Endometrium (tissue), 2 donors: ENCODE measurements at regions not wholly inside any gene's neighbourhood (a gene's known extent, or its start where the extent isn't known, plus 50 kb on each side); places are given as distances from the start of the nearest gene placed in this dataset.

Experiments
- FAIRE-seq: peaks from 2 replicates; lab custom pipeline; 2012; peaks lifted over from hg19 to GRCh38; lab: Jason Lieb, UNC
- donor health status: control.
- donor health status: control.

- no peak for FAIRE-seq
These were observed 100.5 kb downstream of the AASDH start for GRCh38 chr4:56286763-56287162.

DNA sequence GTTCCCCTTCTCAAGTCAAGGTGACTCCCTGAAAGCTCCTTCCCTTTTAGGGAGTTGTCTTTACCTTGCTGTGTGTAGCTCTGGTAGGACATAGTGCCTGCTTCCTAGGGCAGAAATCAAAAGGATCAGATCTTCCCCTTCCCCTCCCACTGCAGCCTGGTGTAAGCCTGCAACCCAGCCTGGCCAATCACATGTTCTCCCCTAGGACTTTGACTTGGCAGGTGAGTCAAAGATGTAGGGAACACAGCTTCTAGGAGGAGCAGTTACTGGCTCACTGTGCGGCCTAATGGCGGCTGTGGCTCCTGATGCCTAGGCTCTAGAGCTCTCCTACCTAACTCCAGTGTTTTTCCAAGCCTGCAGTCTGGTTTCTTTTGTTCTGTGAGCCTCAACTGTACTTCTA, 103.9 kb downstream of the AASDH start:
- FAIRE-seq, result no peak

DNA sequence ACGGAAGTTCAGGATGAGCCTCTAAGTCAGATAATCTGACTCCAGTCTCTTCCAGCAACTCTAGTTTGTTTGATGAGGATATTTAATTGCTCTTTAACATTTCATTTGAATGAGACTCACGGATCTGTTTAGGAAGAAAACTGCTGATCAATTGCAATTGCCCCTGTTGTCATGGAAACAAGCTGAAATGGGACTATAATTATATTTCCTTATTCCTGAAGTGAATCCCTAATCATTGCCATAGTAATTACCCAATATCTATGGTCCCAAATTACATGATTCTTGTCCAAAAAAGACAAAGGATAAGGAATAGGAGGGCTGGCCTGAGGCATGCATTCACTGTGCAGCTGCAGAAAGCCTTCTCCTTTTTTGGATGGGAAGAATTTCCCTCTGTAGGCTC, 105.3 kb downstream of the AASDH start:
- no peak for FAIRE-seq

GRCh38 chr4:56276547-56276946, 110.7 kb downstream of the AASDH start:
- FAIRE-seq, result no peak

- FAIRE-seq, result no peak
These were observed 113.9 kb downstream of the AASDH start for GRCh38 chr4:56273391-56273790.

- FAIRE-seq, result no peak
These were observed 114.4 kb downstream of the AASDH start for GRCh38 chr4:56272927-56273326.

GRCh38 chr4:56272003-56272402, 115.3 kb downstream of the AASDH start:
- no peak for FAIRE-seq

DNA sequence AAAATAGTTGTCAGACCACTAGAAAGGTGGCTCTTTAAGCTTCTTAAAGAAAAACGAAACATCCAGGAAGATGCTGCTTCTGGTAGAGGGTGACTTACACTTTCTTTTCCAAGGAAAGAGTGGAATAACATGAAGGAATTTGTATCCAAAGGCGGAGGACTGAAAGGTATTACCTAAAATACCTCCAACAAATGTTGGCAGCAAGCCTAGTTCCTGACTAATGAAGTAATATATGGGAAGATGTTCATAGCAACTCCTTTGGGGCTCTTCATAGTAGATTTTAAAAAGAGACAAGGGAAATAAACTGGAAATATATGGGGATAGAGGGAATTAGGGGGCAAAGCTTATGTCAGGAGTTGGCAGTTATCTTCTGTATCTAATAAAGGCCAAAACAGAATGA, 116.2 kb downstream of the AASDH start:
- FAIRE-seq, result no peak

- no peak for FAIRE-seq
These were observed 119.7 kb downstream of the AASDH start for GRCh38 chr4:56267558-56267957.

DNA sequence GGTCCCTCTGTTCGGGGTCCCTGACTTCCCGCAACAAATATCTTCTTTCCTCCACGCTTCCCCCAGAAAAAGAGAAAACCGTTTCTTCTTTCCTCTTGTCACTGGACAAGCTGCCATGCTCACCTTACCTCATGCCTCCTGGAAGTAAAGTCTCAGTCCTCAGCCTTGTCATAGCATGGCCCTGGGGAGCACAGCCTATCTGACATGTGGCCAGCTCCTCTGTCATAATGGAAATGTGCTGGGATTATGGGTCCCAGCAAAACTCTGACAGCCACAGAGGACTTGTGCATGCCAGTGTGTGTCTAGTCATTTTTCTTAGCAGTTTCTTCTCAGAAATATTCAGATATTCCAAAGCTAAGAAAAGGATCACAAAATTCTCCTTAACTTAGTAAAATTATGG, 122.4 kb downstream of the AASDH start:
- FAIRE-seq, result no peak

DNA sequence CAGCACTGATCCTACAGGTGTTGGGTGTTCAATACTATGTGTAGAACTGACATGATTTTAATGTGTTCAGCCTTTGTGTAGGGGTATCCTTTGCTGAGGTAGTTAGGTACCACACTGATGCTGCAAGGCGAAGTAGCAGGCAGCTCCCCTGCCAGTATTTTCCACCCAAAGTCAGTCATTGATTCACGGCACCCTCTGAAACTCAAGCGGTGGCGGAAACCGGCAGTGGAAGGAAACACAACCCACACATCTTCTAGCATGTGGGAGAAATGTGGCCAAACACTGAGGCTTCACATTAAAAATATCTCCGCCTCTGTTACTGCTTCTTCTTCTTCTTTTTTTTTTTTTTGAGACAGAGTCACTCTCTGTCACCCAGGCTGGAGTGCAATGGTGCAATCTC, 126.3 kb downstream of the AASDH start:
- no peak for FAIRE-seq

DNA sequence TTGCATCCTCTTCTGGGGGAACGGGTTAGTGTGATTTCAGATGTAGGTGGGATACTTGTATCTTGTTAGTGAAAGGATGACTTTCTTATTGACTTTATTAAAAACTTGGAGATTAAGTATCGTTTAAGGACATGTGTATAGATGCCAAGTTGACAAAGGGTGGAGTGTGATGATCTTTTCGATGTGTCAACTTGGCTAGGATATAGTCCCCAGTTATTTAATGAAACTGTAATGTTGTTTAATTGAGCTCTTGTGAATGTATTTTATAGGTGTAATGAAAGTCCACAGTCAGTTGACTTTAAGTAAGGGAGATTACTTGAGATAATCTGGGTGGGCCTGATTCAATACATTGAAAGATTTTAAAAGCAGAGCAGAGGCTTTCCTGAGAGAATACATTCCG, 127.0 kb downstream of the AASDH start:
- FAIRE-seq, result no peak

DNA sequence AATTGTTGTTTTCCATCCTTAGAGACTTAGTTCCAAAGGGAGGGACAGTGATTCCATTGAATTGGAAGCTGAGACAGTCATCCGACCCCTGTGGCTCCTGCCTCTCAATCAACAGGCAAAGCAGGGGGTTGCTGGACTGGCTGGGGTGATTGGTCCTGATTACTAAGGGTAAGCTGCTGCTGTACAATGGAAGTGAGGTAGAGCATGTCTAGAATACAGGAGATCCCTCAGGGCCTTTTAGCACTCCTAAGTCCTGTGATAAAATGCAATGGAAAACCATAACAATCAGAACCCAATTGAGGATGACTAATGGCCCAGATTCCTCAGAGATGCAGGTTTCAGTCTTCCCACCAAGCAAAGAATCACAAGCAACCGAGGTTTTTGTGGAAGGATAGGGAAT, 127.6 kb downstream of the AASDH start:
- no peak for FAIRE-seq

GRCh38 chr4:56255820-56256219, 131.5 kb downstream of the AASDH start:
- FAIRE-seq, result no peak

- FAIRE-seq, result no peak
These were observed 133.5 kb downstream of the AASDH start for GRCh38 chr4:56253666-56254305.

- FAIRE-seq, result no peak
These were observed 134.6 kb downstream of the AASDH start for GRCh38 chr4:56252561-56253152.

GRCh38 chr4:56251556-56251955, 135.7 kb downstream of the AASDH start:
- FAIRE-seq, result no peak

GRCh38 chr4:56250776-56251175, 136.5 kb downstream of the AASDH start:
- FAIRE-seq, result no peak

- FAIRE-seq, result no peak
These were observed 139.6 kb downstream of the AASDH start for GRCh38 chr4:56247646-56248045.

- no peak for FAIRE-seq
These were observed 141.1 kb downstream of the AASDH start for GRCh38 chr4:56246233-56246610.

GRCh38 chr4:56245547-56246232, 141.6 kb downstream of the AASDH start:
- no peak for FAIRE-seq

DNA sequence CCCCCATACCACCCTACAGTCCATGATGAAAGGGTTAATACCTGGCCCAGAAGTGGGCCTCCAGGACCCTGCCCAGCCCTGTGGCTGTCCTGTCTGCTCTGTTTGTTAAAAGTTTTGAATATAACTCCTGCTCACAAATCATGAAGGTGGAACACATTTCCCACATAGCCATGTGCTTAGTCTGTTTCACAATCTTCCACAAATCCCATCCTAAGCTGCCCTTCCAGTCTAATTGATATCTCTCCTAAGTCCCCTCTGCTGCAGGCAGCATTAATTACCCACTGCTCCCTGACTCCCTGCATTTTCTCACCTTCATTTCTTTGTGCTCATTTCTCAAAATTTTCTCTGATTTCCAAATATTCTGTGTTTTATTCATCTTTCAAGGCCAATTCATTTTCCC, 142.6 kb downstream of the AASDH start:
- FAIRE-seq, result no peak

GRCh38 chr4:56243107-56243506, 144.2 kb downstream of the AASDH start:
- FAIRE-seq, result no peak

GRCh38 chr4:56241500-56241899, 145.8 kb downstream of the AASDH start:
- FAIRE-seq, result no peak
